ENCODE measurements at regions not wholly inside any gene's neighbourhood (a gene's known extent, or its start where the extent isn't known, plus 50 kb on each side); places are given as distances from the start of the nearest gene placed in this dataset.

DNA sequence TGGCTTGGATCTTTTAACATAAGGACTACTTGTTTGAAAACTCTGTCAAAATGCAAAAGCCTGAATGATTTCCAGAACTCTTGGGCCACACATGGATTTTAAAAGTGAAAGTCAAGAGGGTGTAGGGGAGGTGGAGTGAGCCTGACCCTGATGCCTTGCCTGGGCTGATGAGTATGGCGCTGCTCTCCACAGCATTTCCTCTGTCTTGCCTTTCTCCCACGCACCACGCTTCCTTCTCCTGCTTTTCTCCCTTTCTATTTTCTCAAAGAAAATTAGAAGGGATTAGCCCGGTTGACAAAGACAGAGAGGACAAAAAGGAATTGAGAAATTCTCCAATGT, 207.0 kb upstream of the CCDC68 start:
- H3K27me3 Mint-ChIP-seq = no peaks in the 10 kb centered on the region
- H3K4me3 Mint-ChIP-seq = no peak overlapping the region
- H3K4me1 Mint-ChIP-seq = no peaks in the 10 kb centered on the region
- no peaks in the 10 kb centered on the region for H3K9me3 ChIP-seq (ENCODE audit: control insufficient read depth, low read length, poor library complexity, severe bottlenecking)
- no peak for DNase-seq
- no peaks in the 10 kb centered on the region for H3K36me3 Mint-ChIP-seq (ENCODE audit: low read depth)
- no peak for ATAC-seq
- H3K27ac Mint-ChIP-seq = no peak overlapping the region

DNA sequence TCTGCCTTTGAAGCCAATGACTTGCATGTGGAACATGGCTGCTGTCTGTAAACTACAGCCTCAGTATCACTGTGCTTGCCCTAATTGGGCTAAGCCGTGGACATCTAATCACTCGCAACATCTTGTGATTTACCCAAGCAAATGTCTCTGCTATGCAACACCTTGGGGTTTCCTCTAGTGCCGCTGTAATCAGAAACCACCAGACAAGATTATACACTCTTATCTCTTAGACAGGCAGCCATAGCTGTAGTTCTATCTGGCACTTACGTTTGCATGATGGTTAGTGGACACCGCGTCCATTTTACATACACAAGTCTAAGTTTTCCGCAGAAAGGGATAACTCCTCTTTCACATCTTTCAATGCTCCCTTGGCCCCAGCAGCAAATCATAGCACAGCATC, 204.3 kb upstream of the CCDC68 start:
- H3K27ac Mint-ChIP-seq = no peak overlapping the region
- no peaks in the 10 kb centered on the region for H3K4me1 Mint-ChIP-seq
- H3K36me3 Mint-ChIP-seq (ENCODE audit: low read depth) = no peaks in the 10 kb centered on the region
- no peaks in the 10 kb centered on the region for H3K27me3 Mint-ChIP-seq
- no peak overlapping the region for H3K4me3 Mint-ChIP-seq
- H3K9me3 ChIP-seq (ENCODE audit: control insufficient read depth, low read length, poor library complexity, severe bottlenecking) = no peaks in the 10 kb centered on the region
- DNase-seq = no peak
- no peak for ATAC-seq

DNA sequence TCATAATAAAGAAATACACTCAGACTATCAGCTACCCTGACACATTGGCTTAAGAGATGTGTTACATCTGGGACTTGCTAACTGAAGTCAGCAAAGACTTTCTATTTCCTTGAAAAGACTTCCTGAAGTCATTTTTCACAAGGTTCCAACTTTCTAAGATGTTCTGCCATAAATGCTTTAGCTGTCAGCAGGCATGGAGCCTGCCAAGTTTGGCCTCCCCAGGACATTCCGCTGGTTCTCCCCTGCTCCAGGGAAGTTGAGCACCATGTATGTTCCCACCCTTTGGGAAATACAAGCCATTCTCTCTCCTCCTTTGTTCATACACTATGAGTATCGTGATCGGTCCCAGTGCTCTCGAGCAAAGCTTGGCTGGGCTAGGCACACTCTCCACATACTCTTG, 202.7 kb upstream of the CCDC68 start:
- Mint-ChIP-seq H3K4me3 (no peak overlapping the region), H3K27me3 (no peaks in the 10 kb centered on the region), H3K4me1 (no peaks in the 10 kb centered on the region), H3K27ac (no peak overlapping the region), H3K36me3 (ENCODE audit: low read depth) (no peaks in the 10 kb centered on the region)
- ATAC-seq (no peak), DNase-seq (no peak)
- no peaks in the 10 kb centered on the region for H3K9me3 ChIP-seq (ENCODE audit: control insufficient read depth, low read length, poor library complexity, severe bottlenecking)

DNA sequence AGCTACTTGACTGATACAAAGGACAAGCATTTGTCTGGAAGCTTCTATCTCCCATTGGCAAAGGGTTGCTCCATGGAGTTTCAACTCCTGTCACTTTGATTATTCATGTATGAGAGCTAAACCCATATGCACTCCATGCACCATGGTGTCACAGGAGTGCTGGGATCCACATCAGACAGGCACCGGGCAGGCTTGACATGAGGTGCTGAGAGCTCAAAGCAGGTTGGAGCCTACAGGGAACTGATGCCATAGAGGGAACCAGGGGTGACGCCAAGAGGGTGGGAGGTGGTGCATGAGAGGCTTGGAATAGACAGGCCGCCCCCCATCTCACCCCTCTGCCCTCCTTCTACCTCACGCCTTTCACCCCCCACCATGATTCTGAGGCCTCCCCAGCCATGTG, 199.8 kb upstream of the CCDC68 start:
- Mint-ChIP-seq H3K4me1 (no peaks in the 10 kb centered on the region), H3K4me3 (no peak overlapping the region), H3K27me3 (no peaks in the 10 kb centered on the region), H3K36me3 (ENCODE audit: low read depth) (no peaks in the 10 kb centered on the region), H3K27ac (no peak overlapping the region)
- H3K9me3 ChIP-seq (ENCODE audit: control insufficient read depth, low read length, poor library complexity, severe bottlenecking) = no peaks in the 10 kb centered on the region
- no peak for ATAC-seq
- no peak for DNase-seq

DNA sequence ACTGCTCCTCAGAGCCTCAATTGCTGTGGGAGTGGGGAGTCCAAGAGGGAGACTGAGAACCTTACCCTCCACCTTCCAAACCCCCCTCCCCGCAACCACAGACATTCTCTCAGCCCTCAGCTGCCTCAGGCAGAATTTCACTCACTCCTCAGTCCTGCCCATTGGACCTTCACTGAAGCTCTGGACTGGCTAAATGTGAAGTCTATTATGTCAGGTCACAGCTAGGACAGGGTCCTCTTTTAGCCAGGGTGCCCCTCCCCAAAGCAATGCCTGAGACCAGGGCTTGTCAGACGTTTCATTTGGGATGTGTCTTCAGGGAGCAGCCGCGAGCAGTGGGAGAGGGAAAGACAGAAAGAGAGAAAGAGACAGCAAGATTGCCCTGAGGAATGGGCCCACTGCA, 199.3 kb upstream of the CCDC68 start:
- ATAC-seq = no peak
- no peaks in the 10 kb centered on the region for H3K36me3 Mint-ChIP-seq (ENCODE audit: low read depth)
- no peaks in the 10 kb centered on the region for H3K27me3 Mint-ChIP-seq
- H3K4me3 Mint-ChIP-seq = no peak overlapping the region
- no peaks in the 10 kb centered on the region for H3K4me1 Mint-ChIP-seq
- H3K27ac Mint-ChIP-seq = no peak overlapping the region
- H3K9me3 ChIP-seq (ENCODE audit: control insufficient read depth, low read length, poor library complexity, severe bottlenecking) = no peaks in the 10 kb centered on the region
- no peak for DNase-seq

DNA sequence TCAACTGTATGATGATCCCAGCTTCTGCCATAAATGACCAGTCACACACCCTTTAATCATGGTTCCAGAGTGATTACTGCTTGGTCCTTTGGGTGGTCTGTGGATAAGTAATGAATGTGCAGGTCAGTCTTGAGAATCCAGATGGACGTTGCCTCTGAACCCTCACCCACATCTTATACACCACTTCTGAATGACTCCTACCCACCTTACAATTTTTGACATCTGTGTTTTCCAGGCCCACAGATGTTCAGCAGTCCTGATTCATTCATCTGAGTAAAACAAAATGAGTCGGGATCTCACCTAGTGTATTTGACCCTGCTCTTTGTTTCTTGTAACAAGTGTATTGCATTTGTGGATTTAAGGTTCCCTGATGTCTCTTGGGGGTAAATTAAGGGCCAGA, 194.1 kb upstream of the CCDC68 start:
- ATAC-seq (no peak), DNase-seq (no peak)
- H3K36me3 Mint-ChIP-seq (ENCODE audit: low read depth) = no peaks in the 10 kb centered on the region
- H3K27ac Mint-ChIP-seq = no peak overlapping the region
- no peaks in the 10 kb centered on the region for H3K9me3 ChIP-seq (ENCODE audit: control insufficient read depth, low read length, poor library complexity, severe bottlenecking)
- no peaks in the 10 kb centered on the region for H3K27me3 Mint-ChIP-seq
- H3K4me1 Mint-ChIP-seq = no peaks in the 10 kb centered on the region
- H3K4me3 Mint-ChIP-seq = no peak overlapping the region

DNA sequence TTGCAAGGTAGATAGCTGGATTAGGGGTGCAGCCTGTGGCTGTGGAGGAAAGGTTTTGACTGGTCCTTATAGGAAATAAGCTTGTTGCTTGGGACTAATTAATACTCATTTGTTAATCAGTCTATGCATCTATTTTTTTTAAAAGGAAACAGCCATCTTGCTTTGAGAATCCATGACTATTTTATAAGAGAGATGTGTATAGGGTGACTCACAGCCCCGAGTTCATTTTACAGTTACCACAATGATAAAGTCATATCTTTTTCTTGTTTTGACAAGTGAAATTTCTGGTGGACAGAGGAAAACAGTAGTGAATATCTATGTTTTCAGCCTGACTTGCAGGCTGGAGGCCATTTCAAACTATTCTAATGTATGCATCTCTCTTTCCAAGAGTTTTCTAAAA, 193.5 kb upstream of the CCDC68 start:
- H3K27me3 Mint-ChIP-seq = no peaks in the 10 kb centered on the region
- DNase-seq (no peak), ATAC-seq (no peak)
- no peaks in the 10 kb centered on the region for H3K9me3 ChIP-seq (ENCODE audit: control insufficient read depth, low read length, poor library complexity, severe bottlenecking)
- no peaks in the 10 kb centered on the region for H3K4me1 Mint-ChIP-seq
- H3K27ac Mint-ChIP-seq = no peak overlapping the region
- H3K36me3 Mint-ChIP-seq (ENCODE audit: low read depth) = no peaks in the 10 kb centered on the region
- H3K4me3 Mint-ChIP-seq = no peak overlapping the region

DNA sequence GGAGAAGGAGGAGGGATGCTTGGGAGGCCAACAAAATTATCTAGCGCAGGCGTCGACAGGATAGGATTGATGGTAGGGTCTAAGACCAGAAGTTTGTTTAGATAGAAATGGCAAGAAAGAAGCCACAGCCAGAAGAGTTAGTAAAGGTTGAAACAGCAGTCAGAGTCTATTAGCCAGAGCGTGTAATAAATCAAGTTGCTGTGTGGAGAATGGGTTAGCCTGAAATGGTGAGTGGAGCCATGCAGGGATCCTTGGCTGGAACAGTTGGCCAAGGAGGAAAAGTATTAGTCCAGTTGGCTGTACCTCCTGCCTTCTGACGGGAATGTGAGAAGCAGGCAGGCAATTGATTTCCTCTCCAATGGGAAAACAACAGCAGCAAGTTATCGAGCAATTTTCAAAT, 190.7 kb upstream of the CCDC68 start:
- Mint-ChIP-seq H3K36me3 (ENCODE audit: low read depth) (no peaks in the 10 kb centered on the region), H3K27ac (no peak overlapping the region), H3K4me3 (no peak overlapping the region), H3K4me1 (no peaks in the 10 kb centered on the region), H3K27me3 (no peaks in the 10 kb centered on the region)
- DNase-seq (no peak), ATAC-seq (no peak)
- no peaks in the 10 kb centered on the region for H3K9me3 ChIP-seq (ENCODE audit: control insufficient read depth, low read length, poor library complexity, severe bottlenecking)

DNA sequence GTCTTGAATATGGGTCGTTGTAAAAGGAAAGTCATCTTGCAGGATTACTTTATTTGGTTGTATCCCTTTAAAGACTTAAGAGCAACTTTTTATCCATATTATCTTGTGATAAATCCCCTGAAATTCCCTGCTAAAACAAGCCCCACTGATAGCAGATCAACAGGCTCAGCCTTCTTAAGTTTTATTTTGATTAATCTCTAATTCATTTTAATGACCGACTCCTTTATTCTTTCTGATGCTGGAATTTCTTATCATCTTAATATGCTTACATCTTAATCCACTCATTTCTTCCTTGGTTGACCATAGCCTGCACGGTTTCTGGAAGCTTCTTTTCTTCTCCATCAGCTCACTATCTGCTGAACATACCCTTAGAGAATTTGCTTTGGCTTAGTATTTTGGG, 188.5 kb upstream of the CCDC68 start:
- ATAC-seq (no peak), DNase-seq (no peak)
- Mint-ChIP-seq H3K4me3 (no peak overlapping the region), H3K27me3 (no peaks in the 10 kb centered on the region), H3K36me3 (ENCODE audit: low read depth) (no peaks in the 10 kb centered on the region), H3K4me1 (no peaks in the 10 kb centered on the region), H3K27ac (no peak overlapping the region)
- H3K9me3 ChIP-seq (ENCODE audit: control insufficient read depth, low read length, poor library complexity, severe bottlenecking) = no peaks in the 10 kb centered on the region

DNA sequence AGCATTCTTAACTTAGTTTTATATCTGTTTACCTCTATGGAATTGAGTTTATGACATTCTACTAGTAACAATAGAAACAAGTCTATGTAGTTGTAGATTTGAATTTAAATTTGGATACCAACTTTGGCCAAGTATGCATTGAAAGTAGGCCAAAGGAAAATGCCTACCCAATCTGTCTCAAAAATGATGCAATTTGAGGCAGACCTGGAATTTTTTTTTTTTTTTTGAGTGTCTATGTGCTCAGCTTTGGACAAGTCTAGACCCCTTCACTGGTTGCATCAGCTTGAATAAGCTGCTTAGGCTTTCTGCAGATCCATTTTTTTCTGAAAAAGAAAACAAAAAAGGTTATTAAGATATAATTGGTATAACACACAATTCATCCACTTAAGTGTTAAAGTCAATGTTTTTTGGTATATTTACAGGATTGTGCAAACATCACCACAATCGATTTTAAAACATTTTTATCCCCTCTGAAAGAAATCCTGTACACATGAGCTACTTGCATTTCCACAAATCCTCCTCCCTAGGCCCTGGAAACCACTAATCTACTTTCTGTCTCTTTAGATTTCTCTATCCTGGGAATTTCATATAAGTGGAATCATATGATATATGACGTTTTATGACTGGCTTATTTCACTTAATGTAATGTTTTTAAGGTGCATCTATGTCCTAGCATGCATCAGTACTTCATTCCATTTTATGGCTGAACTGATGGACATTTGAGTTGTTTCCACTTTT, 185.1 kb upstream of the CCDC68 start:
- no peak overlapping the region for H3K4me3 Mint-ChIP-seq
- H3K9me3 ChIP-seq (ENCODE audit: control insufficient read depth, low read length, poor library complexity, severe bottlenecking) = no peaks in the 10 kb centered on the region
- ATAC-seq (no peak), DNase-seq (no peak)
- H3K27me3 Mint-ChIP-seq = no peaks in the 10 kb centered on the region
- H3K36me3 Mint-ChIP-seq (ENCODE audit: low read depth) = no peaks in the 10 kb centered on the region
- no peak overlapping the region for H3K27ac Mint-ChIP-seq
- H3K4me1 Mint-ChIP-seq = no peaks in the 10 kb centered on the region

DNA sequence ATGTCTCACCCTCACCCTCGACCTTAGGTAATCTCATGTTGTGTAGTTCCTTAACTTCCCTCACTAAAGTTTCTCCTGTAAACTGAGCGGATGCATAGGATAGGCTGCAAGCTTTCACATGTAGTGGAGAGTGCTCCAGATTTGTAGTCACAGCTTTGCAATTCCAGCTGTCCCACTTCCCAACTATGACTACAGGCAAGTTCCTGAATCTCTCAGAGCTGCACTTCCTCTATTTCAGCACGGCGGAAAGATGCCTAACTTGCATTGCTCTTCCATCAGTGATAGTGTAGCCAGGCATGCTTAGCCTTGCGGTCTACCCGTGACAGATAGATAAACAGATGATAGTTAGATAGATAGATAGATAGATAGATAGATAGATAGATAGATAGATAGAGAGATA, 183.1 kb upstream of the CCDC68 start:
- ATAC-seq (no peak), DNase-seq (no peak)
- Mint-ChIP-seq H3K27me3 (no peaks in the 10 kb centered on the region), H3K27ac (no peak overlapping the region), H3K36me3 (ENCODE audit: low read depth) (no peaks in the 10 kb centered on the region), H3K4me1 (no peaks in the 10 kb centered on the region), H3K4me3 (no peak overlapping the region)
- H3K9me3 ChIP-seq (ENCODE audit: control insufficient read depth, low read length, poor library complexity, severe bottlenecking) = no peaks in the 10 kb centered on the region

DNA sequence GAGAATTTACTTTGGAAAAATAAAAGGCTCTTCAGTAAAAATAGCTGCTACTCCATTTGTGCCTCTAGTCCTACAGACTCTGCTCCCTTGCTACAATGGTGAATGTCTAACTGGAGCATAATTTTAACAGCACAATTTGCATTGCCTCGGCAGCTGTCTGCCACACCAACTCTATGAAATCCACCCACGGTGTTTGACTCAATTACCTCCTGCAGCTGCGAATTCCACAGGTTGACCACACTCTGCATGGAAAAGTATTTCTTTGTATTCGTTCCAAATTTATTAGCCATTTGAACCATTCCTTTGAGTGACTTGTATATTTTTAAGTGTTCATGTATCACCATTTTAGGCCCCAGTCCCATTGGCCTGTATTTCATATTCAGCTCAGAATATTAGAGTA, 182.1 kb upstream of the CCDC68 start:
- H3K9me3 ChIP-seq (ENCODE audit: control insufficient read depth, low read length, poor library complexity, severe bottlenecking) = no peaks in the 10 kb centered on the region

DNA sequence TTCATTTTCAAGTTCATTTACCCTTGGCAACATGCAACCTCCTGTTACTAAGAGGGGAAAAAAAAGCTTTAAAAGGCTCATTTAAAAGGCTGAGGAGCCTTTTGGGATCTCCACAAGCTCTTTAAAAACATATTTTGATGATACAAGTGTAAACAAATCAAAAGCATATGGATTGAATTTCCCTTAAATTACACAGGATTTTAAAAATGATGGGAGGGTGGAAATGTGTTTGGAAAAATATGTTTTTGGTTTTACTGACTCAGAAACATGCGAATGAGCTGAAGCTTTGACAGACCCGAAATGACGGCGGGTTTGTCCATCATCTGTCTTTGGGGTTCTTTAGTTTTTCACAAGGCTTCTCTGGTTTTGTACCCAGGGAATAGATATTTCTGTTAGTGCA, 180.6 kb upstream of the CCDC68 start:
- Mint-ChIP-seq H3K27ac (no peak overlapping the region), H3K27me3 (peaks cover 4% of the 10 kb centered on the region), H3K4me1 (no peaks in the 10 kb centered on the region), H3K36me3 (ENCODE audit: low read depth) (no peaks in the 10 kb centered on the region), H3K4me3 (no peak overlapping the region)
- DNase-seq (no peak), ATAC-seq (no peak)
- no peaks in the 10 kb centered on the region for H3K9me3 ChIP-seq (ENCODE audit: control insufficient read depth, low read length, poor library complexity, severe bottlenecking)

More for the DNA sequence above, 182.1 kb upstream of the CCDC68 start:
- H3K36me3 Mint-ChIP-seq (ENCODE audit: low read depth) = no peaks in the 10 kb centered on the region
- ATAC-seq (no peak), DNase-seq (no peak)
- H3K4me3 Mint-ChIP-seq = no peak overlapping the region
- no peaks in the 10 kb centered on the region for H3K4me1 Mint-ChIP-seq
- no peaks in the 10 kb centered on the region for H3K27me3 Mint-ChIP-seq
- no peak overlapping the region for H3K27ac Mint-ChIP-seq

DNA sequence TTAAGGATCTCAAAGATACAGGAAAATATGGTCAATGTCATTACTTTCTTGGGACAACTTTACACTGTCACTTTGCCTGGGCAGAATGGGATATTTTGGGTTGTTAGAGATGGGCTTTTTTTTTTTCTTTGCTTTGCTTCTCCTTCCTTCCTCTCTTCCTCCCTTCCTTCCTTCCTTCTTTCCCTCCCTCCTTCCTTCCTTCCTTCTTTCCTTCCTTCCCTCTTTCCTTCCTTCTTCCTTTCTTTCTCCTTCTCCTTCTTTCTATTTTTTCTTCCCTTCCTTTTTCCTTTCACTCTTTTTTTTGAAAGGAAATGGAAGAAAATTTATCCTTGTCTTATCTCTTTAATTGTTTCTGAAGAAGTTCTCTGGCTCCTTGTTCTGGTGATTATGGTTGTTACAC, 180.0 kb upstream of the CCDC68 start:
- no peak overlapping the region for H3K27ac Mint-ChIP-seq
- no peaks in the 10 kb centered on the region for H3K4me1 Mint-ChIP-seq
- H3K9me3 ChIP-seq (ENCODE audit: control insufficient read depth, low read length, poor library complexity, severe bottlenecking) = no peaks in the 10 kb centered on the region
- ATAC-seq = no peak
- no peaks in the 10 kb centered on the region for H3K36me3 Mint-ChIP-seq (ENCODE audit: low read depth)
- H3K4me3 Mint-ChIP-seq = no peak overlapping the region
- peaks cover 5% of the 10 kb centered on the region for H3K27me3 Mint-ChIP-seq
- DNase-seq = no peak

All from T-helper 17 cell (primary cell).